Astrocyte of the cerebellum (primary cell): ENCODE measurements at regions not wholly inside any gene's neighbourhood (a gene's known extent, or its start where the extent isn't known, plus 50 kb on each side); places are given as distances from the start of the nearest gene placed in this dataset.

Source experiments
- DNase-seq: peaks from one replicate; pipeline ENCODE4 v3.0.0-alpha.2; 2011; ENCODE audit warnings: low read depth
- H3K4me3 ChIP-seq: 2 replicates; pipeline ENCODE4 v1.5.1; 2011; ENCODE audit warnings: mild to moderate bottlenecking, low read depth, low read length, moderate library complexity
- CTCF ChIP-seq: IDR thresholded peaks from 2 replicates; pipeline ENCODE4 v1.5.1; 2012; ENCODE audit warnings: low read length, low read depth, moderate library complexity, mild to moderate bottlenecking; ENCODE audit errors: missing control alignments
- in situ Hi-C: cut with HindIII; loops from 2 replicates; pipeline ENCODE4 v1.10.0; 2017; ENCODE audit warnings: low sequenced_read_pairs

GRCh38 chr6:23927935-23928334 is 198.1 kb upstream of the NRSN1 start:
- in situ Hi-C loops, result no loop called here
- no peak for TF ChIP-seq CTCF
- no peak overlapping the region for H3K4me3 ChIP-seq
- DNase-seq, result no peak

- H3K4me3 ChIP-seq, result no peak overlapping the region
- DNase-seq, result no peak
- in situ Hi-C loops, result no loop called here
- no peak for TF ChIP-seq CTCF
Measured at GRCh38 chr6:23929201-23929600, 196.8 kb upstream of the NRSN1 start.

GRCh38 chr6:23940466-23940865 is 185.5 kb upstream of the NRSN1 start:
- no peak for TF ChIP-seq CTCF
- in situ Hi-C loops, result no loop called here
- no peak overlapping the region for H3K4me3 ChIP-seq
- no peak for DNase-seq

- in situ Hi-C loops, result no loop called here
- no peak for DNase-seq
Measured at GRCh38 chr6:23951691-23952090, 174.3 kb upstream of the NRSN1 start.

GRCh38 chr6:23952245-23952644 is 173.8 kb upstream of the NRSN1 start:
- DNase-seq, result no peak
- in situ Hi-C loops, result no loop called here
- no peak for TF ChIP-seq CTCF
- H3K4me3 ChIP-seq, result no peak overlapping the region

More at GRCh38 chr6:23951691-23952090, 174.3 kb upstream of the NRSN1 start:
- TF ChIP-seq CTCF, result no peak
- H3K4me3 ChIP-seq, result no peak overlapping the region

- no peak for TF ChIP-seq CTCF
- in situ Hi-C loops, result no loop called here
- H3K4me3 ChIP-seq, result no peak overlapping the region
- DNase-seq, result no peak
Measured at GRCh38 chr6:23953976-23954375, 172.0 kb upstream of the NRSN1 start.

- DNase-seq, result no peak
- H3K4me3 ChIP-seq, result no peak overlapping the region
- in situ Hi-C loops, result no loop called here
- TF ChIP-seq CTCF, result no peak
Measured at GRCh38 chr6:23957017-23957416, 169.0 kb upstream of the NRSN1 start.
